Effector memory CD8-positive, alpha-beta T cell (primary cell): ENCODE measurements at regions not wholly inside any gene's neighbourhood (a gene's known extent, or its start where the extent isn't known, plus 50 kb on each side); places are given as distances from the start of the nearest gene placed in this dataset.
"Not testable (repeated sequence)": the region's sequence is repeated elsewhere in the genome, so short reads cannot be mapped to it uniquely, and the experiment has no call there.

Experiments used
- ATAC-seq: fragments of 150-1000 bp; cut with Tn5 transposase; replicated peaks from 2 replicates; pipeline ENCODE4 v1.10.0; 2021; ENCODE audit warnings: mild to moderate bottlenecking, moderate library complexity
- DNase-seq, 3 experiments: peaks; one replicate each; pipeline ENCODE4 v3.0.0; 2021
- H3K27ac Mint-ChIP-seq, 2 donors: one replicate each; pipeline ENCODE4 v1.8.0; 2022; ENCODE audit warnings: mild to moderate bottlenecking in 2 of 2, mixed read lengths in 2 of 2, moderate library complexity in 2 of 2
- H3K27me3 Mint-ChIP-seq, 2 donors: one replicate each; pipeline ENCODE4 v1.8.0; 2022; ENCODE audit warnings: mixed read lengths in 2 of 2
- H3K36me3 Mint-ChIP-seq: one replicate; pipeline ENCODE4 v1.8.0; 2022; ENCODE audit warnings: mild to moderate bottlenecking, moderate library complexity, mixed read lengths; ENCODE audit not compliant: insufficient read depth
- H3K4me1 Mint-ChIP-seq, 2 donors: one replicate each; pipeline ENCODE4 v1.8.0; 2022; ENCODE audit warnings: low read depth in 2 of 2, mixed read lengths in 2 of 2
- H3K4me3 Mint-ChIP-seq, 2 donors: one replicate each; pipeline ENCODE4 v1.8.0; 2022; ENCODE audit warnings: mild to moderate bottlenecking in 2 of 2, mixed read lengths in 2 of 2, moderate library complexity in 2 of 2
- H3K9me3 Mint-ChIP-seq, 2 donors: one replicate each; pipeline ENCODE4 v1.8.0; 2022; ENCODE audit warnings: mixed read lengths in 2 of 2

- Mint-ChIP-seq H3K27ac (no peak overlapping the region), H3K27me3 (peaks cover 23 to 27% of the 10 kb centered on the region in 2 donors), H3K36me3 (no peaks in the 10 kb centered on the region), H3K4me1 (no peaks in the 10 kb centered on the region), H3K4me3 (no peak overlapping the region), H3K9me3 (no peaks in the 10 kb centered on the region)
- no peak for ATAC-seq
- DNase-seq, result no peak
Observed at GRCh38 chr2:130289780-130290179, 52.9 kb upstream of the IMP4 start.

DNA sequence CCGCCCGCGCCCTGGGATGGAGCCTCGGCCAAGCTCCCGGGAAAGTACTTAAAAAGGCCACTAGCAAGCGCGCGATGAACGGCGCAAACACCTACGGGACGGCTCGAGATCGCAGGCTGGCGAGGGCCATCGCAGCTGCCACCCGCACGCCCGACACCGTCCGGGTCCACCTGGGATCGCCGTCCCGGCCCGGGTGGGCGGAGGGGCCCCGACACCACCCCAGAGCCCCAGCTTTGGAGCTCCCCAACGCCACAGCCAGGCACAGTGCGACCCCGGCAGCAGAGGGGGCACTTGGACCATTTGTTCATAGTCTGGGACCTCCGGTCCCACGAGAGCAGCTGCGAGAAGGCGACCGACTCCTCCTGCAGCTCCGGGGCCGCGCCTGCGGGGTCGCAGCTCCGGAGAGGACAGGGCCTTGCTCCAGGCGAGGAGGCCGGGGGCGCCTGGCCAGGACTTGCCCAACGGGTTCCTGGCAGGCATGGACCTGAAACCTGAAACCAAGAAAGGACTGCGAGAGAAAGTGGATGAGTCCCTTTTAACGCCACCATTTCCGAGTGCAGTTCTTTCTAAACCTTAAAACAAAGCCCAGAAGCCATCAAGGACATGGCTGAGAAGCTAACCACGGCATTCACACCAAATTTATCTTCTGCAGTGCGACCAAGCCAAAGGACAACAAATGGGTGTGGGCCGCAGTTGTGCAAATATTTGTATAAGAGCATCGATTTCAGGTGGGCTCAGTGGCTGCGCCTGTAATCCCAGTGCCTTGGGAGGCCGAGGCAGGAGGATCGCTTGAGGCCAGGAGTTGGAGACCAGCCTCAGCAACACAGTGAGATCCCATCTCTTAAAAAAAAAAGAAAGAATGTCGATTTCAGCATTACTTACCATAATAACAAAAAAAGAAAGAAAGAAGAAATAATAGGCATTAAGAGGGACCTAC, 54.0 kb upstream of the IMP4 start:
- no peaks in the 10 kb centered on the region for H3K36me3 Mint-ChIP-seq
- no peak for ATAC-seq

GRCh38 chr2:130287656-130288026, 55.1 kb upstream of the IMP4 start:
- DNase-seq, result no peak
- Mint-ChIP-seq H3K4me3 (no peak overlapping the region), H3K9me3 (no peaks in the 10 kb centered on the region), H3K36me3 (no peaks in the 10 kb centered on the region), H3K4me1 (no peaks in the 10 kb centered on the region), H3K27ac (no peak overlapping the region), H3K27me3 (peaks cover 9 to 14% of the 10 kb centered on the region in 2 donors)
- ATAC-seq, result no peak

More for the DNA sequence above, 54.0 kb upstream of the IMP4 start:
- no peak overlapping the region for H3K4me3 Mint-ChIP-seq
- H3K9me3 Mint-ChIP-seq, result no peaks in the 10 kb centered on the region
- DNase-seq, result no peak
- no peaks in the 10 kb centered on the region for H3K4me1 Mint-ChIP-seq
- H3K27me3 Mint-ChIP-seq, result peaks cover 12 to 16% of the 10 kb centered on the region in 2 donors
- H3K27ac Mint-ChIP-seq, result no peak overlapping the region

DNA sequence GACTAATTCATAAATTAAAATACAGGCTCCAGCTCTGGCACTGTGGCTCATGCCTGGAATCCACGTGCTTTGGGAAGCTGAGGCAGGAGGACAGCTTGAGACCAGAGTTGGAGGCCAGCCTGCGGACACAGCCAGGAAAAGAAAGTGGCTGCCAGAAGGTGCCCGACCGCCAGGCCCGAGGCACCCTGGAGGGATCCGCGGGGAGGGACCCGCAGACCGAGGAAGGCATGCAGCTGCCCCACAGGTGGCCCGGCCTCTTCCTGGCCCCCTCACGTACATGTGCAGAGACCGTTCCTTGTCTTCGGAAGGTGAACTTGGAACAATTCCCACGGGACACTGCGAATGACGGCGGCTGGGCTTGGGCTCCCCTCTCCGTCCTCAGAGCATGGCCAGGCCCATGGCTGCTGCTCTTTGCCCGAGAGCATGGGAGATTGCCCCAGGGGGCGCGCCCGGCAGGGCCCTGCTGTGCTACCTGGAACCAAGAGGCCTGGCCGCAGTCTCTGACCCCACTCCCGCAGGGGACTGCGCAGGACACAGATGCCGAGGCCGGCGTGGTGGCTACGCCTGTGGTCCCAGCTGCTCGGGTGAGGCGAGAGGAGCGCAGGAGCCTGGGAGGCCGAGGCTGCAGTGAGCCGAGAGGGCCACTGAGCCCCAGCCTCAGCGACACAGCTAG, 55.6 kb upstream of the IMP4 start:
- H3K4me1 Mint-ChIP-seq, result no peaks in the 10 kb centered on the region
- no peak for ATAC-seq
- H3K9me3 Mint-ChIP-seq, result no peaks in the 10 kb centered on the region
- H3K27ac Mint-ChIP-seq, result no peak overlapping the region
- DNase-seq, result no peak
- H3K27me3 Mint-ChIP-seq, result peaks cover 9 to 14% of the 10 kb centered on the region in 2 donors
- H3K4me3 Mint-ChIP-seq, result no peak overlapping the region
- H3K36me3 Mint-ChIP-seq, result no peaks in the 10 kb centered on the region

DNA sequence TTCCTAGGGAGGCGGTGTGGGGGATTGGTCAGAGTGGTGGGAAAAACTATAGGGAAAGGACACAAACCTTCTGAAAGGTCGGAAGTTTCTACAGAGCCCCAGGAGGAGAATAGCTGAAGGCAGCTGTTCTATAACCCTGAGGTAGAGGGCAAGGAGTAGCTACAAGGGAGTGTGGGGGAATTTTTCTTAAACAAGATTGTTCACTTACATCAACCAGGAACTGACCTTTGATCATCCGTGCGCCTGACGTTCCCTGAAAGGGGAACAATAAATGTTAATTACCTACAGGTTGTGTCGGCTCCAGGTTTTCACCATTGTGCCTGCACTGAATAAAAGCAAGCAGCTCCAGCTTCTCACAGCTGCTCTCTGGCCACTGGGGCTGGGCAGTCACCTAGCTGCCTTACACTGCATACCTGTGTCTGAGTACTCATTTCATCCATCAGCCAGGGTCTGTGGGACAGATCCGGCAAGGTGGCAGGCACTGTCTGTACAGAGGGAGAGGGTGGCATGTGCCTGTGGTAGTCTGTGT, 59.3 kb upstream of the IMP4 start:
- H3K27me3 Mint-ChIP-seq, result peaks cover 9 to 13% of the 10 kb centered on the region in 2 donors
- H3K27ac Mint-ChIP-seq, ATAC-seq, H3K4me3 Mint-ChIP-seq, DNase-seq, H3K9me3 Mint-ChIP-seq, H3K36me3 Mint-ChIP-seq, H3K4me1 Mint-ChIP-seq: not testable (repeated sequence)

GRCh38 chr2:130279551-130279950, 63.1 kb upstream of the IMP4 start:
- not testable (repeated sequence) for H3K36me3 Mint-ChIP-seq, H3K4me1 Mint-ChIP-seq, DNase-seq, ATAC-seq, H3K4me3 Mint-ChIP-seq, H3K9me3 Mint-ChIP-seq, H3K27me3 Mint-ChIP-seq, H3K27ac Mint-ChIP-seq

GRCh38 chr2:130268333-130268732, 70.1 kb upstream of the TUBA3E start:
- not testable (repeated sequence) for H3K36me3 Mint-ChIP-seq, H3K27ac Mint-ChIP-seq, ATAC-seq, DNase-seq, H3K4me1 Mint-ChIP-seq, H3K9me3 Mint-ChIP-seq, H3K4me3 Mint-ChIP-seq
- peaks cover 30 to 33% of the 10 kb centered on the region in 2 donors for H3K27me3 Mint-ChIP-seq

DNA sequence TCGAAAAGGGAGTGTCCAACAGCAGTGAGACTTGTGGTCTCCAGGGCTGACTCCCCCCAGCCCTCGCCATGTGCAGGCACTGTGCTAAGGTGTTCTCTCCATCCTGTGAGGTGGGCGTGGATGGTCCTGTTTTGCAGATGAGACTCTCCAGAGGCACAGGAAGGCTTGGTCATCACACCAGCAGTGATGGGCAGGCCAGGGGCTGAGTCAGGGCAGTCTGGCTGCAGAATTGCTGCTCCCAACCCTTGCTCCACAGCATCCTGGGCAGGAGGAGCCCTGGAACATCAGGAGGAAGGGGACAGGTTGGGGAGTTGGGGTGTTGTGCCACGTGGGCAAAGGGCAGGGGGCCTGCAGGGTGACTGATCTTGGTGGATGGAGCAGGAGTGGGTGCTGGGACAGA, 69.3 kb upstream of the TUBA3E start:
- H3K4me1 Mint-ChIP-seq, H3K4me3 Mint-ChIP-seq, DNase-seq, ATAC-seq, H3K36me3 Mint-ChIP-seq, H3K27ac Mint-ChIP-seq, H3K9me3 Mint-ChIP-seq: not testable (repeated sequence)
- peaks cover 38 to 41% of the 10 kb centered on the region in 2 donors for H3K27me3 Mint-ChIP-seq

DNA sequence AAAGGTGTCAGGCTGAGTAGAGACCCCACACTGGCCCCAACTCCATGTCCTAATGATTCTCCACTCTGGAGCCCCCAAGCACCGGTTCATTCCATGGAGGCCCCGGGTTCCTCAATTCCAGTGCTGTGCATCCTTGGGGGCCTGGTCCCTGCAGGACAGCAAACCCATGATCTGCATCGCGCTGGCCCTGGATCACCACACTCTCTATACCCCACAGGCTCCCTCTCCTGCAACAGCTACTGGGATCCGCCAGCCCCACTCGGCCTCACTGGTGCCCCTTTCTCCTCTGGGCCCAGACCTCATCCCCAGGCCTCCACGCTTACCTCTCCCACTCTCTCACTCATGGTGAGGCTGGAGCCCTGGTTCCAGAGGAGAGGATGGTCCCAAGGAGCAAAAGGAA, 68.6 kb upstream of the TUBA3E start:
- not testable (repeated sequence) for H3K4me1 Mint-ChIP-seq, DNase-seq, H3K27ac Mint-ChIP-seq, ATAC-seq, H3K36me3 Mint-ChIP-seq, H3K4me3 Mint-ChIP-seq, H3K9me3 Mint-ChIP-seq
- peaks cover 42 to 48% of the 10 kb centered on the region in 2 donors for H3K27me3 Mint-ChIP-seq

DNA sequence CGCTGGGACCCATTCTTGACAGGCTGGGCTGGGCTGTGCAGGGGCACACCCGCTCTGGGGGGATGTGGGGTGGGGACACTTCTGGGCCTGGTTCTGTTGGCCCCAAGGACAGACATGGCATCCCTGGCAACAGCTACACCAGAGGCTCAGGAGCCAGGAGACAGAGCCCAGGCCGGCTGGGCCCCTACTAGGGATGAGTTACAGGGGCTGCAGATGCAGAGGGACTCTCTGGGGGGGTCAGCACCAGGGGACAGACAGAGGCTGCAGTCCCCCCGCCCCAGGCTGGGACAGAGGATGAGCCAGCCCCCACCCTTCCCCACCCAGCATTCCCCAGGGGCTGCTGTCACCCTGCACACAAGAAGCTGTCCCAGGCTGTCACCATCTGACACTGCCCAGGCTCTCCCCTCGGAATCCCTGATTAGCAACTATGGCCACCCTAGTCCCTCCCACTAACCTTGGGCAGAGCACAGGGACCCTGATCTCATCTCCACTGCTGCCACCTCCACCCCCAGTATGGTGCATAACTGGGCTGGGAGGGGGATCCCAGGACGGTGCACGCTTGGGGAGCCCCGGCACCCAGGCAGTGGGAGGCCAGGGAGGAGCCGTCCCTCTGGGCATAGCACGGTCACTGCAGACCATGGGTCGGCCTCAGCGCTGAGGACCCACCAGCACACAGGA, 67.5 kb upstream of the TUBA3E start:
- peaks cover 48 to 60% of the 10 kb centered on the region in 2 donors for H3K27me3 Mint-ChIP-seq
- ATAC-seq, result not testable (repeated sequence)

DNA sequence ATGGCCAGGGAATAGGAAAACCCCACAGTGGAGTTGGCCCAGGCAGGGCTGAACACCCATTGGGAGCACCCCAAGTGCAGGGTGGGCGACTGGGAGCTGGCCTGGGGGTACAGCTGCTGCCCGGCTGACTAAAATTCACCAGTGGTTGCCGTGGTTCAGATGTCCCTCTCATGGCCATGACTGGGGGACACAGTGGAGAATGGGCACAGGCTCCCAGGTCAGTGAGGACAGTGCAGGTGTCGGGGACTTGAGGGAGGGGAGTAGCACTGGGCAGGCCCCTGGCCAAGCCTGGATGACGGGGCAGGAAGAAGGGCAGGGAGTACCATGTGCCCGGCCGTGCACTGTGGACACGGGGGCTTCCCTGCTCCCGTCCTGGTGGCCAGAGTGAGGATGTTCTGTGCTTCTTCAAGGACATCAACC, 66.7 kb upstream of the TUBA3E start:
- not testable (repeated sequence) for H3K4me3 Mint-ChIP-seq, ATAC-seq, H3K36me3 Mint-ChIP-seq, DNase-seq, H3K4me1 Mint-ChIP-seq, H3K9me3 Mint-ChIP-seq, H3K27ac Mint-ChIP-seq
- peaks cover 43 to 67% of the 10 kb centered on the region in 2 donors for H3K27me3 Mint-ChIP-seq

More for the DNA sequence above, 67.5 kb upstream of the TUBA3E start:
- H3K36me3 Mint-ChIP-seq, H3K4me1 Mint-ChIP-seq, H3K9me3 Mint-ChIP-seq, H3K4me3 Mint-ChIP-seq, H3K27ac Mint-ChIP-seq, DNase-seq: not testable (repeated sequence)

DNA sequence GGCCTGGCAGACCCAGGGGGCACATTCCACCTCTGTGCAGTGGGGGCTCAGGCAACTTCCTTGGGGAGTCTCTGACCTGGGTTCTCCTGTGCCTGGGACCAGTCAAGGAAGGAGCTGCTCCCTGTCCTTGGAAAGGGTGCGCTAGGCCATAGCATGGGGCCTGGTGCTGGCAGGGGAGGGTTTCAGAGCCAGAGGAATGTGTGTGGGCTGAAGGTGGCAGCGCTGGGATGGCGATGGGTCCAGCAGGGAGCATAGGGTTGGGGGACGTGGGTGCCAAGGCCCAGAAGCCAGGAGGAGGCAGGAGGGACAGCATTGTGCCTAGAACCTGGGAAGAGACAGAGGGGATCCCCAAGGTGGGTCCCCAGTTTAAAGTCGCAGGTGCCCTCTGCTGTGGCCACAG, 66.3 kb upstream of the TUBA3E start:
- Mint-ChIP-seq H3K36me3 (peaks cover 4% of the 10 kb centered on the region), H3K27ac (no peak overlapping the region), H3K4me3 (no peak overlapping the region), H3K9me3 (no peaks in the 10 kb centered on the region), H3K27me3 (peaks cover 45 to 72% of the 10 kb centered on the region in 2 donors), H3K4me1 (no peaks in the 10 kb centered on the region)
- DNase-seq, result no peak
- no peak for ATAC-seq

GRCh38 chr2:130264046-130264445, 65.8 kb upstream of the TUBA3E start:
- Mint-ChIP-seq H3K4me1 (no peaks in the 10 kb centered on the region), H3K4me3 (no peak overlapping the region)

More at GRCh38 chr2:130264046-130264445, 65.8 kb upstream of the TUBA3E start:
- DNase-seq (no peak), ATAC-seq (no peak)
- Mint-ChIP-seq H3K9me3 (no peaks in the 10 kb centered on the region), H3K27me3 (peaks cover 50 to 76% of the 10 kb centered on the region in 2 donors), H3K27ac (no peak overlapping the region), H3K36me3 (peaks cover 4% of the 10 kb centered on the region)
